OCI-LY1 (cell line): ENCODE measurements at regions not wholly inside any gene's neighbourhood (a gene's known extent, or its start where the extent isn't known, plus 50 kb on each side); places are given as distances from the start of the nearest gene placed in this dataset.

Experiments used
- CTCF ChIP-seq: fragments of 200-600 bp; sonication (generic), shearing (Covaris generic); IDR thresholded peaks from 2 replicates; pipeline ENCODE4 v1.5.1; 2017; ENCODE audit warnings: mild to moderate bottlenecking, antibody characterized with exemption, low read length, moderate library complexity, mixed read lengths
- EZH2 ChIP-seq: fragments of 200-600 bp; sonication (generic), shearing (Covaris generic); IDR thresholded peaks from 2 replicates; pipeline ENCODE4 v1.8.0; 2017; ENCODE audit warnings: borderline replicate concordance, mixed run types, mild to moderate bottlenecking, antibody characterized with exemption, low read length, moderate library complexity, mixed read lengths

- TF ChIP-seq CTCF: no peak
- TF ChIP-seq EZH2: no peak
Observed at GRCh38 chr20:7776148-7776547, 164.1 kb downstream of the HAO1 start.
